ENCODE measurements at regions not wholly inside any gene's neighbourhood (a gene's known extent, or its start where the extent isn't known, plus 50 kb on each side); places are given as distances from the start of the nearest gene placed in this dataset.

DNA sequence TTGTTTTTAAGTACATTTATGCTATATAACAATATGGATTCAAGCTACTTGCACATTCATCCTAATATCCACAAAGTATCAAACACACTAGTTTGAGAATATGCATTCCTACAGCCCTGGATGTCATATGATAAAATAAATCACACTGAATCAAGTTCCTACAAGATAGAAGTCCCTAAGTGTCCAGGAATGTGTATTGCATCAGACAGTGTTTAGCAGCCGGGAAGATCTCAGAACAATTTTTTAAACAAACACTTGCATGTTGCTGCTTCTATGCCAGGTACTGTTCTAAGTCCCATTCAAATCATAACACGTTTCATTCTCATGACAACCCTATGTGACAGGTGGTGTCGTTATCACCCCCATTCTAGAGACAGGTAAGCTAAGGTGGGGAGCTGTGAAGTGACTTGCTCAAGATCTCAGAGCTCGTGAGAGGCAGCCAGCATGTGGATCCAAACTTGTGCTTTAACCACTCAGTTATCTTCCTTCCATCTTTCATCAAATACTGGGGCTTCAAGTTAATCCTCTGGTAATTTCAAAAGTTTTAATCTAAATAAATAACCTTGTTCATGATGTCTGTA lies 68.3 kb upstream of the KIF26B start:
- TF ChIP-seq, protein P1, sequence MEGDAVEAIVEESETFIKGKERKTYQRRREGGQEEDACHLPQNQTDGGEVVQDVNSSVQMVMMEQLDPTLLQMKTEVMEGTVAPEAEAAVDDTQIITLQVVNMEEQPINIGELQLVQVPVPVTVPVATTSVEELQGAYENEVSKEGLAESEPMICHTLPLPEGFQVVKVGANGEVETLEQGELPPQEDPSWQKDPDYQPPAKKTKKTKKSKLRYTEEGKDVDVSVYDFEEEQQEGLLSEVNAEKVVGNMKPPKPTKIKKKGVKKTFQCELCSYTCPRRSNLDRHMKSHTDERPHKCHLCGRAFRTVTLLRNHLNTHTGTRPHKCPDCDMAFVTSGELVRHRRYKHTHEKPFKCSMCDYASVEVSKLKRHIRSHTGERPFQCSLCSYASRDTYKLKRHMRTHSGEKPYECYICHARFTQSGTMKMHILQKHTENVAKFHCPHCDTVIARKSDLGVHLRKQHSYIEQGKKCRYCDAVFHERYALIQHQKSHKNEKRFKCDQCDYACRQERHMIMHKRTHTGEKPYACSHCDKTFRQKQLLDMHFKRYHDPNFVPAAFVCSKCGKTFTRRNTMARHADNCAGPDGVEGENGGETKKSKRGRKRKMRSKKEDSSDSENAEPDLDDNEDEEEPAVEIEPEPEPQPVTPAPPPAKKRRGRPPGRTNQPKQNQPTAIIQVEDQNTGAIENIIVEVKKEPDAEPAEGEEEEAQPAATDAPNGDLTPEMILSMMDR (IDR thresholded peaks at IDR 0.05; ENCODE audit: extremely low read depth, insufficient read depth, missing control alignments), result no peak
- DNase-seq (ENCODE audit: low spot score), result no peak
- in situ Hi-C loops (cut with MboI; ENCODE audit: low pct_unique_long_range_greater_than_20kb, low sequenced_read_pairs, unreplicated experiment), result no loop called here

DNA sequence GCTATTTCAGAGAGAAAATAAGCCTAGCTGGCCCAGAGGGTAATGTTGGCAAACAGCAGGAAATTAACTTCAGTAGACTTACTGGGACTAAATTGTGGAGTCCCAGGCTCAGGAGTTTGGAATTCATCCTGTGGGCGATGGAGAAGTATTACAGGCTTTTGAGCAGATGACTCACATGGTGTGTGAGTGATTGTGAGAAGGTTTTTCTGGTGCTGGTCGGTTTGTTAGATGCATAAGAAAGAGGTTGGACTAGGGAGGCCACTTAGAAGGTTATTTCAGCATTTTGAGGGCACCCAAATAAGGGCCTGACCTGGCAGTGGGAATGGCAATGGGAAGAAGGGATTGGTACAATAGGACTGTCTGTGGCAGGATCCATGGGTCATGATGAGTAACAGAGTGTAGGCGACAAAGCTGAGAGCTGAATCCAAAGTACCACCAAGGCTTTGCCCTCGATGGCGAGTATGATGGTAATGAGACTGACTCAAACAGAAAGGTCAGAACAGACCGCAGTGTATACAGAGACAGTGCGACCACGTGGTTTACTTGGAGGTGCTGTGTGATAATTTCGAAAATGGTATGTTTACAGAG lies 69.2 kb upstream of the KIF26B start:
- in situ Hi-C loops (cut with MboI; ENCODE audit: low pct_unique_long_range_greater_than_20kb, low sequenced_read_pairs, unreplicated experiment), result no loop called here
- TF ChIP-seq, protein P1 (IDR thresholded peaks at IDR 0.05; ENCODE audit: extremely low read depth, insufficient read depth, missing control alignments), result no peak
- no peak for DNase-seq (ENCODE audit: low spot score)

GRCh38 chr1:245084551-245084950 lies 70.2 kb upstream of the KIF26B start:
- DNase-seq (ENCODE audit: low spot score), result no peak
- TF ChIP-seq, protein P1 (IDR thresholded peaks at IDR 0.05; ENCODE audit: extremely low read depth, insufficient read depth, missing control alignments), result no peak
- in situ Hi-C loops (cut with MboI; ENCODE audit: low pct_unique_long_range_greater_than_20kb, low sequenced_read_pairs, unreplicated experiment), result no loop called here

DNA sequence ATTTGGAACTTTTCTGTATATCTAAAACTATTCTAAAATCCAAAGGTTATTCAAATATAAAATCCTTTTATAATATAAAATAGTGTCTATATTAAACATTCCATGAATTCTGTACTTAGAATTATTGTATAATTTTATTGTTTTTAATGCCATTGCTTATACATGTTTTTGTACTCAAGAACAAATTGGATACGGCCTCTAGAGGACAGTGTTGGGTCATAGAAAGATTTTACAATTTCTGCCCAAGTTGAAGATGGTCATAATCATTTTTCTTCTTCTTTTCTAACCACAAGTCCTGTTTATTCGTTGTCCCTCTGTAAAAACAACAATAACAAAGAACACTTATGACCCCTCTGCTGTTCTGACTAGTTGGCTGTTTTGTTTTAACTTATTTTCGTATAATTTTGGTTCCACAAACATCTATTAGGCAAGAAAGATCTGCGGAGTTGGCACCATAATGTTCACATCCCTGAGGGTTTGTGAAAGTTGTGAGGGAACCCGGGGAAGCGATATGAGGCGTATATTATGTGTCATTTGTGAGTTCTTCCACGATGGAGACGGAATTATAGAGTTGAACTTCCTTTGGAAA lies 75.7 kb upstream of the KIF26B start:
- no peak for DNase-seq (ENCODE audit: low spot score)
- in situ Hi-C loops (cut with MboI; ENCODE audit: low pct_unique_long_range_greater_than_20kb, low sequenced_read_pairs, unreplicated experiment), result no loop called here
- TF ChIP-seq, protein P1 (IDR thresholded peaks at IDR 0.05; ENCODE audit: extremely low read depth, insufficient read depth, missing control alignments), result peak; percentile 42

GRCh38 chr1:245074898-245075297 lies 79.9 kb upstream of the KIF26B start:
- DNase-seq (ENCODE audit: low spot score), result no peak
- in situ Hi-C loops (cut with MboI; ENCODE audit: low pct_unique_long_range_greater_than_20kb, low sequenced_read_pairs, unreplicated experiment), result no loop called here
- TF ChIP-seq, protein P1 (IDR thresholded peaks at IDR 0.05; ENCODE audit: extremely low read depth, insufficient read depth, missing control alignments), result no peak

- TF ChIP-seq, protein P1 (IDR thresholded peaks at IDR 0.05; ENCODE audit: extremely low read depth, insufficient read depth, missing control alignments), result no peak
- in situ Hi-C loops (cut with MboI; ENCODE audit: low pct_unique_long_range_greater_than_20kb, low sequenced_read_pairs, unreplicated experiment), result no loop called here
- DNase-seq (ENCODE audit: low spot score), result no peak
These were observed 80.5 kb upstream of the KIF26B start for GRCh38 chr1:245074232-245074747.

Data from GM13977 (cell line).